GM18868 (cell line): ENCODE measurements at regions not wholly inside any gene's neighbourhood (a gene's known extent, or its start where the extent isn't known, plus 50 kb on each side); places are given as distances from the start of the nearest gene placed in this dataset.
A peak's percentile ranks its signal among the peaks of the same experiment; 100 is the strongest.

Experiments used
- ATAC-seq: cut with Tn5 transposase; IDR thresholded peaks from one replicate; pipeline ENCODE4 v1.9.1; 2021; ENCODE audit warnings: mild to moderate bottlenecking, moderate library complexity; ENCODE audit not compliant: unreplicated experiment

- ATAC-seq, result no peak
Observed at GRCh38 chr10:10351451-10351850, 666.2 kb upstream of the CELF2 start.

- no peak for ATAC-seq
Observed at GRCh38 chr10:10353326-10353868, 664.3 kb upstream of the CELF2 start.

- ATAC-seq, result no peak
Observed at GRCh38 chr10:10359263-10359662, 658.4 kb upstream of the CELF2 start.

GRCh38 chr10:10361301-10361885 is 656.3 kb upstream of the CELF2 start:
- ATAC-seq, result no peak

- ATAC-seq, result no peak
Observed at GRCh38 chr10:10362800-10363199, 654.9 kb upstream of the CELF2 start.

- ATAC-seq, result no peak
Observed at GRCh38 chr10:10363217-10363616, 654.5 kb upstream of the CELF2 start.

GRCh38 chr10:10364902-10365301 is 652.8 kb upstream of the CELF2 start:
- no peak for ATAC-seq

- no peak for ATAC-seq
Observed at GRCh38 chr10:10365676-10366075, 652.0 kb upstream of the CELF2 start.

GRCh38 chr10:10366836-10367235 is 650.8 kb upstream of the CELF2 start:
- ATAC-seq, result no peak

GRCh38 chr10:10367264-10367663 is 650.4 kb upstream of the CELF2 start:
- no peak for ATAC-seq

GRCh38 chr10:10368951-10369576 is 648.6 kb upstream of the CELF2 start:
- no peak for ATAC-seq

GRCh38 chr10:10385831-10386230 is 631.8 kb upstream of the CELF2 start:
- no peak for ATAC-seq

GRCh38 chr10:10389182-10389581 is 628.5 kb upstream of the CELF2 start:
- ATAC-seq, result no peak

GRCh38 chr10:10392511-10392910 is 625.2 kb upstream of the CELF2 start:
- no peak for ATAC-seq

GRCh38 chr10:10394933-10395658 is 622.6 kb upstream of the CELF2 start:
- no peak for ATAC-seq

GRCh38 chr10:10396601-10397000 is 621.1 kb upstream of the CELF2 start:
- ATAC-seq, result no peak

GRCh38 chr10:10397906-10398305 is 619.8 kb upstream of the CELF2 start:
- ATAC-seq, result no peak

GRCh38 chr10:10403762-10404161 is 613.9 kb upstream of the CELF2 start:
- ATAC-seq, result no peak

- ATAC-seq, result no peak
Observed at GRCh38 chr10:10417671-10418070, 600.0 kb upstream of the CELF2 start.

GRCh38 chr10:10418387-10418786 is 599.3 kb upstream of the CELF2 start:
- peak; percentile 97 for ATAC-seq

GRCh38 chr10:10421071-10421470 is 596.6 kb upstream of the CELF2 start:
- ATAC-seq, result peak; percentile 18
